ENCODE measurements at regions not wholly inside any gene's neighbourhood (a gene's known extent, or its start where the extent isn't known, plus 50 kb on each side); places are given as distances from the start of the nearest gene placed in this dataset.

DNA sequence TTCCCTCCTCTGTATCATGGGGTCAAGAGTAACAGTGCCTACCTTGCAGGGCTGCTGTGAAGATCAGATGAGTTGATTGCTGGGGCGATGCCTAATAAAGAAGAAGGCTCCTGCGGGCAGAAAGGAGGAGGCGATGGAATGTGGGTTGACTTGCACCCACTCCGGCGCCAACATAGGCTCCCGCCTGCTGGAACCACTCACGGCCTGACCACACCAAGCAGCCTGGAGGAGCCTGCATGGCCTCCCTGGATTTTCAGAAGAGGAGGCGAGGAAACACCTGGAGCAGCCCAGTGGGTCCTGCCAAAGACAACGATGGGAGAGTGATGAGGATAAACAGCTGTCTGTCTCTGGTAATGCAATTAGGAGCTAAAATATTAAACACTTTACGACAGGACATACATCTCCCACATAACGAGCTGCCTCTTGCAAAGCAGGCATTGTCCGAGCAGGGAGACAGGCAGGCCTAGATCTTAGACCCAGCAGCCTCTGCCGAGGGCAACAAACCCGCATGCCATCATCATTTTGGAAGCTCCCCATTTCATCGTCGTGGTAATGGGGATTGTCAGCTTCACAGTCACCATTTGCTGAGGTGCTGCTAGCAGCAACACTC, 302.9 kb upstream of the ZMIZ1 start:
- no peak overlapping the region for H3K4me3 ChIP-seq (ENCODE audit: low read depth, low read length)
- TF ChIP-seq, protein P1, sequence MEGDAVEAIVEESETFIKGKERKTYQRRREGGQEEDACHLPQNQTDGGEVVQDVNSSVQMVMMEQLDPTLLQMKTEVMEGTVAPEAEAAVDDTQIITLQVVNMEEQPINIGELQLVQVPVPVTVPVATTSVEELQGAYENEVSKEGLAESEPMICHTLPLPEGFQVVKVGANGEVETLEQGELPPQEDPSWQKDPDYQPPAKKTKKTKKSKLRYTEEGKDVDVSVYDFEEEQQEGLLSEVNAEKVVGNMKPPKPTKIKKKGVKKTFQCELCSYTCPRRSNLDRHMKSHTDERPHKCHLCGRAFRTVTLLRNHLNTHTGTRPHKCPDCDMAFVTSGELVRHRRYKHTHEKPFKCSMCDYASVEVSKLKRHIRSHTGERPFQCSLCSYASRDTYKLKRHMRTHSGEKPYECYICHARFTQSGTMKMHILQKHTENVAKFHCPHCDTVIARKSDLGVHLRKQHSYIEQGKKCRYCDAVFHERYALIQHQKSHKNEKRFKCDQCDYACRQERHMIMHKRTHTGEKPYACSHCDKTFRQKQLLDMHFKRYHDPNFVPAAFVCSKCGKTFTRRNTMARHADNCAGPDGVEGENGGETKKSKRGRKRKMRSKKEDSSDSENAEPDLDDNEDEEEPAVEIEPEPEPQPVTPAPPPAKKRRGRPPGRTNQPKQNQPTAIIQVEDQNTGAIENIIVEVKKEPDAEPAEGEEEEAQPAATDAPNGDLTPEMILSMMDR (IDR thresholded peaks at IDR 0.05; ENCODE audit: low read depth, low read length), result no peak

DNA sequence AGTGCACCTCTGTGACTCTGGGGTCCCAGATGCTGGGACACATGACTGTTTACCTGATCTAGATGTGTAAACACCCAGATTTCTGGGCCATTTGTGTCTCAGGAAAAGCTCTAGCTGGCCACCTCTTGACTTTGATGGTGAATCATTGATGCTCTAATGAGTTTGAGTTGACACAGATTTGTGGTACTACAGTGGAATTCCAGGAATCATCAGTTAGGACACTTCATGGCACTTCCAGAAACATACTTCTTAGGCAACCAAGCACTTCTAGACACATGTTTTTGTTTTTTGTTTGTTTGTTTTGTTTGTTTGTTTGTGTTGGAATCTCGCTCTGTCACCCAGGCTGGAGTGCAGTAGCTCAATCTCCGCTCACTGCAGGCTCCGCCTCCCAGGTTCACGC, 302.2 kb upstream of the ZMIZ1 start:
- TF ChIP-seq, protein P1 (IDR thresholded peaks at IDR 0.05; ENCODE audit: low read depth, low read length), result no peak
- no peak overlapping the region for H3K4me3 ChIP-seq (ENCODE audit: low read depth, low read length)

DNA sequence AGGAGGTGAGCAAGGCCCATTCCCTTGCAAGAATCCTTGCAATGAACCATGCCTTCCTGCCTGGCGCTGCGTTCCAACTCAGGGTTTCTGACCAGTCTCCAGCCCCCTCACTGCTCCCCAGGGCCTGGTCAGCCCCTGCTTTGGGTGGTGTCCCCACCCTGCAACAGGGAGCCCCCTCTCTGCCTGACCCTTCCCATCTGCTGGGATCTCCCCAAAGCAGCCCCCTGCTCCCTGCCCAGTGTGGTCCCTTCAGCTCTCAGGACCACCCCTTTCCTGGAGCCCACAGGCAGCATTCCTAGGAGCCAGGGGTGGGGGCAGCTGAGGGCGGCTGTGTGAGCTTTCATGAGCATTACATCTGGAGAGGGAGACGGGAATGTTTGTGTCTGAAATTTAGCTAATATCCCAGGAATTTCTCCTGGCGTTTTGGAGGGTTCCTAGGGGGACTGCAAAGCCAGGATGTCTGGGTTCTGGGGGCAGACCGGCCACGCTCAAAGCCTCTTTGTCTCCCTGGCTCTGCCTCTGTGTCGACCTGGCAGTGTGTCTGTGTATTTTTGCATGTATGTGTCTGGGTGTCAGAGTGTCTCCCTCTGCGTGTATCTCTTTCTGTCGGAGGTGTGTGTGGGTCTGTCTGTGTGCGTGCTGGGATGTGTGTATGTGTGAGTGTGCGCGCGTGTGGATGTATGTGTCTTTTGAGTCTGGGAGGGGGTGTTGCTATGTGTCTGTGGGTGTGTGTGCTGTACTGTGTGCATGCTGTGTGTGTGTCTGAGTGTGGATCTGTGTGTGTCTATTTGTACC, 300.5 kb upstream of the ZMIZ1 start:
- no peak overlapping the region for H3K4me3 ChIP-seq (ENCODE audit: low read depth, low read length)
- TF ChIP-seq, protein P1 (IDR thresholded peaks at IDR 0.05; ENCODE audit: low read depth, low read length), result no peak

DNA sequence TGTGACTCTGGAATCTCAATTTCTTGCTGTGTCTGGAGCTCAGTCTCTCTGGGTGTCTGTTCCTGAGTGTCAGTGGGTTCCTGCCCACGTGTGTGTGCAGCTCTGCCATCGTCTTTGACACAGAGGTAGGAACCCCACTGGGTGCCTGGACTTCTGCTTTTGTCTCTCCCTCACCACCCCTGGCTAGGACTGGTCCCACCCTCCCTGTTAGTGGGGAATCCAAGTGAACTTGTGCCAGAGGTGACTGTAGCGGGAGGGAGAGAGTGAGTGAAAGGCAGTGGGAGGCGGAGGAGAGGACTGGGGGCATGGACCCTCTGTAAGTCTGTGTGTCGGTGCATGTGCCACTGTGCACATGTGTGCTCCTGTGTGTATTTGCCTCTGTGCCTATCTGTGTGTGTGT, 299.9 kb upstream of the ZMIZ1 start:
- no peak overlapping the region for H3K4me3 ChIP-seq (ENCODE audit: low read depth, low read length)
- TF ChIP-seq, protein P1 (IDR thresholded peaks at IDR 0.05; ENCODE audit: low read depth, low read length), result no peak

DNA sequence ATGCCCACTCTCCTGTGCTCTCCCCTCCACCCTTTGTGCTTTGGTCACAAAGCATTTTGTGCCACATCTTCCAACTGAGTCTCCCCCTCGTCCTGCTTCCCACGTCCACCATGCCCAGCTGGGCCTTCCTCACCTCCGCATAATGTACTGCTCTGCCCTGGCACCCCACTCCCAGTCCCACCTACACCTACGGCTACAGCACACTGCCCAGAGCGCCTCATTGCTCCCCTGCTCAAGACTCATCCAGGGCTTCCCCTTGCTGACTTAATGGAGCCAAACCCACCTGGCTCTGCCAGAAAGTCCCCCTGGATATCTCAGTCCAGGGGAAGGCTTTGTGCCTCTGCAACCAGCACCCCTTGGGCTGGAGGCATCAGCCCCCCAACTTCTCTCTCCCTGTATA, 299.2 kb upstream of the ZMIZ1 start:
- TF ChIP-seq, protein P1 (IDR thresholded peaks at IDR 0.05; ENCODE audit: low read depth, low read length), result no peak

DNA sequence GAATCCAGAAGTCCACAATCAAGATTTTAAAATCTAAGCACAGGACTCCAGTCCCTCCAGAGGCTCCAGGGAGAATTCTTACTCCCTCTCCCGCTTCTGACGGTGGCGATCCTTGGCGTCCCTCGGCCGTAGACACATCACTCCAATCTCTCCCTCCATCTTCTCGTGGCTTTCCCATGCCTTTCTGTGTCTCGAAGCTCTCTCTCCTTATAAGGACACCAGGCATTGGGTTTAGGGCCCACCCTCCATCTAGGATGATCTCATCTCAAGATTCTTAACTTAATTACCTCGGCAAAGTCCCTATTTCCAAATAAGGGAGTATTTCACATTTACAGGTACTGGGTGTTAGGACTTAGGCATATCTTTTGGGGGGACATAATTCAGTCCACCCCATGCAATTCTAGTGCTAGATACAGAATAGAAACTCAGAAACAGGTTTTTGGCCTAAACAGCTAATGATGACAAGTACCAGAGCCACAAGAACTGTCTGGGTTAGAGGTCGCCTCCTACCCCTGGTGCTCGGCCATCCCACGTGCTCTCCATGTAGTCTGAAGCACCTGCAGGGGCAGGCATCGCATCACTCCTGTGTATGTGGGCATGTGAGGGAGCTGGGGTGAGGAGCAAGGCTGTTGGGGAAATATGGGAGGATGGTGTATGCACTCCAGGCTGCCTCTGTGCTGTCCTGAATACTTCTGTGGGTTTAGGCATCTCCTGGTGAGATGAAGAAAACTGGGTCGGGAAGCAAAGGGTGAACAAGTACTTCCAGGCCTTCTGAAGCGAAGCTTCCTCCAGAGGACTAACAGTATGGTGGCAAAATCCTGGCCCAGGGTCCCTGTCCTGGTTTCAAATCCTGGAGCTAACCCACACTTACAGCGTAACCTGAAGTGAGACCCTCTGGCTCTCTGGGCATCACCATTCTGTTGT, 298.3 kb upstream of the ZMIZ1 start:
- TF ChIP-seq, protein P1 (IDR thresholded peaks at IDR 0.05; ENCODE audit: low read depth, low read length), result no peak

More for the DNA sequence above, 299.2 kb upstream of the ZMIZ1 start:
- H3K4me3 ChIP-seq (ENCODE audit: low read depth, low read length), result no peak overlapping the region

More for the DNA sequence above, 298.3 kb upstream of the ZMIZ1 start:
- H3K4me3 ChIP-seq (ENCODE audit: low read depth, low read length), result no peak overlapping the region
